CD14-positive monocyte (primary cell): ENCODE measurements at regions not wholly inside any gene's neighbourhood (a gene's known extent, or its start where the extent isn't known, plus 50 kb on each side); places are given as distances from the start of the nearest gene placed in this dataset.

Experiments used
- DNase-seq, 3 donors: peaks; one replicate each; pipeline ENCODE4 v3.0.0-alpha.2; 2011 to 2022
- H2AFZ ChIP-seq: 2 replicates; pipeline ENCODE4 v1.6.0; 2012; ENCODE audit warnings: mild to moderate bottlenecking, low read depth, low read length, inconsistent platforms; ENCODE audit not compliant: insufficient read depth, poor library complexity, severe bottlenecking
- H3K27ac ChIP-seq, 2 donors: 1 replicate in 1 of 2; 2 replicates in 1 of 2; pipeline ENCODE4 v1.5.1; 2012 to 2013; ENCODE audit warnings: low read length in 2 of 2, control low read depth in 1 of 2, inconsistent platforms in 1 of 2, low read depth in 1 of 2, mild to moderate bottlenecking in 1 of 2
- H3K27me3 ChIP-seq, 2 donors: one replicate each; pipeline versions ENCODE4 v1.6.0 to v1.6.1; 2011 to 2013; ENCODE audit warnings: low read length in 2 of 2; ENCODE audit not compliant: control insufficient read depth in 2 of 2, insufficient read depth in 2 of 2
- H3K36me3 ChIP-seq, 2 donors: replicated peaks in 1 of 2; 1 replicate in 1 of 2; 2 replicates in 1 of 2; pipeline versions ENCODE4 v1.5.1 to v1.6.1; 2012 to 2013; ENCODE audit warnings: low read length in 2 of 2, control low read depth in 1 of 2, inconsistent platforms in 1 of 2, mild to moderate bottlenecking in 1 of 2; ENCODE audit not compliant: insufficient read depth in 2 of 2, control insufficient read depth in 1 of 2
- H3K4me1 ChIP-seq, 2 donors: 1 replicate in 1 of 2; 2 replicates in 1 of 2; pipeline versions ENCODE4 v1.5.1 to v1.6.1; 2012 to 2013; ENCODE audit warnings: low read length in 2 of 2, control low read depth in 1 of 2, inconsistent platforms in 1 of 2, mild to moderate bottlenecking in 1 of 2, moderate library complexity in 1 of 2; ENCODE audit not compliant: insufficient read depth in 2 of 2, control insufficient read depth in 1 of 2
- H3K4me2 ChIP-seq: replicated peaks from 2 replicates; pipeline ENCODE3; 2012; ENCODE audit warnings: low read length, moderate library complexity, mild to moderate bottlenecking; ENCODE audit not compliant: poor library complexity, severe bottlenecking; ENCODE audit errors: extremely low read depth
- H3K4me3 ChIP-seq, 3 experiments: fragments of 200-600 bp in 1 of 3; sonication (generic) in 1 of 3; replicated peaks in 1 of 3; 1 replicate in 2 of 3; 2 replicates in 1 of 3; pipeline ENCODE4 v1.5.1; 2011 to 2013; ENCODE audit warnings: low read length in 3 of 3, mild to moderate bottlenecking in 3 of 3, control low read depth in 2 of 3, low read depth in 2 of 3, inconsistent platforms in 1 of 3, moderate library complexity in 1 of 3
- H3K79me2 ChIP-seq: 2 replicates; pipeline ENCODE4 v1.6.0; 2012; ENCODE audit warnings: mild to moderate bottlenecking, control low read depth, inconsistent platforms, low read length, moderate library complexity; ENCODE audit not compliant: insufficient read depth
- H3K9ac ChIP-seq: 2 replicates; pipeline ENCODE4 v1.6.0; 2017; ENCODE audit warnings: low read length, mild to moderate bottlenecking; ENCODE audit not compliant: insufficient read depth, poor library complexity, severe bottlenecking
- H3K9me3 ChIP-seq, 2 donors: replicated peaks in 1 of 2; 1 replicate in 1 of 2; 2 replicates in 1 of 2; pipeline versions ENCODE4 v1.5.1 to v1.6.1; 2012 to 2013; ENCODE audit warnings: low read length in 2 of 2, control low read depth in 1 of 2; ENCODE audit not compliant: control insufficient read depth in 1 of 2, insufficient read depth in 1 of 2
- H4K20me1 ChIP-seq: 2 replicates; pipeline ENCODE4 v1.6.0; 2012; ENCODE audit warnings: mild to moderate bottlenecking, low read length, control low read depth, moderate library complexity; ENCODE audit not compliant: insufficient read depth
- H3K27ac Mint-ChIP-seq, 7 donors: one replicate each; pipeline ENCODE4 v1.8.0; 2020; ENCODE audit warnings: mild to moderate bottlenecking in 7 of 7, mixed read lengths in 7 of 7, moderate library complexity in 6 of 7, inconsistent platforms in 2 of 7
- H3K27me3 Mint-ChIP-seq, 3 donors: one replicate each; pipeline ENCODE4 v1.8.0; 2021 to 2022; ENCODE audit warnings: low read depth in 3 of 3, mild to moderate bottlenecking in 3 of 3, mixed read lengths in 3 of 3, moderate library complexity in 3 of 3, inconsistent platforms in 1 of 3
- H3K36me3 Mint-ChIP-seq, 2 donors: one replicate each; pipeline ENCODE4 v1.8.0; 2020; ENCODE audit warnings: mixed read lengths in 2 of 2, inconsistent platforms in 1 of 2, mild to moderate bottlenecking in 1 of 2
- H3K4me1 Mint-ChIP-seq: one replicate; pipeline ENCODE4 v1.8.0; 2020; ENCODE audit warnings: mild to moderate bottlenecking, mixed read lengths
- H3K4me3 Mint-ChIP-seq, 2 donors: one replicate each; pipeline ENCODE4 v1.8.0; 2020; ENCODE audit warnings: mild to moderate bottlenecking in 2 of 2, mixed read lengths in 2 of 2, moderate library complexity in 1 of 2
- H3K9me3 Mint-ChIP-seq, 7 donors: one replicate each; pipeline ENCODE4 v1.8.0; 2020 to 2022; ENCODE audit warnings: mixed read lengths in 7 of 7, mild to moderate bottlenecking in 6 of 7, moderate library complexity in 6 of 7, inconsistent platforms in 2 of 7
- WGBS: methylation state at CpG from one replicate; pipeline ENCODE4 v1.1.5; 2013; ENCODE audit warnings: missing lambda C conversion rate; ENCODE audit not compliant: insufficient coverage; 5-methylcytosine and 5-hydroxymethylcytosine counted together
- intact Hi-C, 2 donors: fragments of 100-400 bp; cut with micrococcal nuclease; formaldehyde crosslinking; loops; one replicate each; pipeline versions ENCODE4 v1.15.0 to v1.15.1; 2023
- TF ChIP-seq, protein P1 (sequence below): fragments of 200-600 bp; IDR thresholded peaks from one replicate; pipeline ENCODE4 v1.8.0; 2022; ENCODE audit warnings: antibody characterized with exemption, mild to moderate bottlenecking

DNA sequence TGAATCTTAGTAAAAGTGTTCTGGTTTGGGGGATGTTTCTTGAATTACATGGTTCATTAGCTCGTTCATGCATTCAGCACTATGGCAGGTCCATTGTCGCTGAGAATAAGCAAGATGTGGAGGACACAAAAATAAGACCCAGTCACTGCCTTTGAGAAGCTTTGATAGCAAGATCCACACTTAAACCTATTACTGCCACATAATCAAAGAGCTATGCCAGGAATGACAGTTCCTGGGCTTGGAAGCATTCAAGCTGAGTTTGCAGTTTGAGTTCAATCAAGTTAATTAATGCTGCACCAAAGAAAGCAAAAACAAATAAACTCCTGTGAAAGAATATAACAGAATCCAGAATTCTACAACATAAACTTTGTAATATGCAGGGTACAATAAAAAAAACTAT lies 131.8 kb downstream of the MIS18A start:
- no peaks in the 10 kb centered on the region for H3K4me1 ChIP-seq
- TF ChIP-seq, protein P1, sequence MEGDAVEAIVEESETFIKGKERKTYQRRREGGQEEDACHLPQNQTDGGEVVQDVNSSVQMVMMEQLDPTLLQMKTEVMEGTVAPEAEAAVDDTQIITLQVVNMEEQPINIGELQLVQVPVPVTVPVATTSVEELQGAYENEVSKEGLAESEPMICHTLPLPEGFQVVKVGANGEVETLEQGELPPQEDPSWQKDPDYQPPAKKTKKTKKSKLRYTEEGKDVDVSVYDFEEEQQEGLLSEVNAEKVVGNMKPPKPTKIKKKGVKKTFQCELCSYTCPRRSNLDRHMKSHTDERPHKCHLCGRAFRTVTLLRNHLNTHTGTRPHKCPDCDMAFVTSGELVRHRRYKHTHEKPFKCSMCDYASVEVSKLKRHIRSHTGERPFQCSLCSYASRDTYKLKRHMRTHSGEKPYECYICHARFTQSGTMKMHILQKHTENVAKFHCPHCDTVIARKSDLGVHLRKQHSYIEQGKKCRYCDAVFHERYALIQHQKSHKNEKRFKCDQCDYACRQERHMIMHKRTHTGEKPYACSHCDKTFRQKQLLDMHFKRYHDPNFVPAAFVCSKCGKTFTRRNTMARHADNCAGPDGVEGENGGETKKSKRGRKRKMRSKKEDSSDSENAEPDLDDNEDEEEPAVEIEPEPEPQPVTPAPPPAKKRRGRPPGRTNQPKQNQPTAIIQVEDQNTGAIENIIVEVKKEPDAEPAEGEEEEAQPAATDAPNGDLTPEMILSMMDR, result no peak
- H3K36me3 Mint-ChIP-seq, result no peaks in the 10 kb centered on the region
- no peaks in the 10 kb centered on the region for H3K27me3 ChIP-seq
- peaks cover 0 to 10% of the 10 kb centered on the region in 2 donors for H3K9me3 ChIP-seq
- no peaks in the 10 kb centered on the region for H3K4me1 Mint-ChIP-seq
- no peaks in the 10 kb centered on the region for H4K20me1 ChIP-seq
- peaks cover 1 to 3% (median 2%) of the 10 kb centered on the region in 3 donors for H3K27me3 Mint-ChIP-seq
- H3K9ac ChIP-seq, result no peak overlapping the region
- no peak overlapping the region for H3K27ac ChIP-seq
- no CpG with 5 or more reads among the region's 2 CpGs for WGBS
- intact Hi-C loops, result no loop called here
- no peak for DNase-seq
- H3K4me3 Mint-ChIP-seq, result no peak overlapping the region
- peaks cover 2 to 11% (median 5%) of the 10 kb centered on the region in 7 donors for H3K9me3 Mint-ChIP-seq
- H3K36me3 ChIP-seq, result no peaks in the 10 kb centered on the region
- no peaks in the 10 kb centered on the region for H3K79me2 ChIP-seq
- H3K4me3 ChIP-seq, result no peak overlapping the region
- H3K4me2 ChIP-seq, result no peak overlapping the region
- no peak overlapping the region for H3K27ac Mint-ChIP-seq
- no peak overlapping the region for H2AFZ ChIP-seq

DNA sequence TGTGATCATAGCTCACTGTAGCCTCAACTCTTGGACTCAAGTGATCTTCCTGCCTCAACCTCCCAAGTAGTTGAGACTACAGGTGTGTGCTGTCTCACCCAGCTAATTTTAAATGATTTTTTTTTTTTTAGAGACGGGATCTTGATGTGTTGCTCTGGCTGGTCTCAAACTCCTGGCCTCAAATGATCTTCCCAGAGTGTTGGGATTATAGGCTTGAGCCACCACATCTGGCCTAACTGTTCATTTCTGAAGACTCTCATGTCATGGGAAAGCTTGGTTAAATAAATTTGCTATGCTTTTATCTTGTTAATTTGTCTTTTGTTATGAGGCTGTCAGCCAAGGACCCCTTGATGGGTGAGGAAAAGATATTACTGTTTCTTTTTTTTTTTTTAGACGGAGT lies 134.0 kb downstream of the MIS18A start:
- TF ChIP-seq, protein P1, result no peak
- H3K9me3 Mint-ChIP-seq, result peaks cover 0 to 15% (median 3%) of the 10 kb centered on the region in 7 donors
- H3K27ac Mint-ChIP-seq, result no peak overlapping the region
- H3K4me1 Mint-ChIP-seq, result no peaks in the 10 kb centered on the region
- H3K36me3 Mint-ChIP-seq, result no peaks in the 10 kb centered on the region
- Histone ChIP-seq H3K79me2 (no peaks in the 10 kb centered on the region), H3K4me1 (no peaks in the 10 kb centered on the region), H3K4me3 (no peak overlapping the region), H3K27ac (no peak overlapping the region), H2AFZ (no peak overlapping the region), H3K36me3 (no peaks in the 10 kb centered on the region), H3K9me3 (peaks cover 0 to 3% of the 10 kb centered on the region in 2 donors), H3K27me3 (no peaks in the 10 kb centered on the region), H3K4me2 (no peak overlapping the region), H4K20me1 (no peaks in the 10 kb centered on the region), H3K9ac (no peak overlapping the region)
- 100% methylated on average over 1 of the region's 2 CpGs for WGBS
- H3K4me3 Mint-ChIP-seq, result no peak overlapping the region
- no peak for DNase-seq
- peaks cover 2 to 6% (median 3%) of the 10 kb centered on the region in 3 donors for H3K27me3 Mint-ChIP-seq
- intact Hi-C loops, result no loop called here
